Urothelium cell line (cell line): ENCODE measurements at regions not wholly inside any gene's neighbourhood (a gene's known extent, or its start where the extent isn't known, plus 50 kb on each side); places are given as distances from the start of the nearest gene placed in this dataset.
"Not testable (repeated sequence)": the region's sequence is repeated elsewhere in the genome, so short reads cannot be mapped to it uniquely, and the experiment has no call there.

Experiments used
- DNase-seq: peaks from one replicate; pipeline ENCODE4 v3.0.0; 2011; ENCODE audit warnings: low spot score, mixed read lengths
- FAIRE-seq: peaks from 2 replicates; lab custom pipeline; 2011; peaks lifted over from hg19 to GRCh38; lab: Jason Lieb, UNC

GRCh38 chr9:95391271-95391670, 73.8 kb upstream of the FANCC start:
- DNase-seq, FAIRE-seq: not testable (repeated sequence)

GRCh38 chr9:95389373-95389772, 71.9 kb upstream of the FANCC start:
- DNase-seq (no peak), FAIRE-seq (no peak)

DNA sequence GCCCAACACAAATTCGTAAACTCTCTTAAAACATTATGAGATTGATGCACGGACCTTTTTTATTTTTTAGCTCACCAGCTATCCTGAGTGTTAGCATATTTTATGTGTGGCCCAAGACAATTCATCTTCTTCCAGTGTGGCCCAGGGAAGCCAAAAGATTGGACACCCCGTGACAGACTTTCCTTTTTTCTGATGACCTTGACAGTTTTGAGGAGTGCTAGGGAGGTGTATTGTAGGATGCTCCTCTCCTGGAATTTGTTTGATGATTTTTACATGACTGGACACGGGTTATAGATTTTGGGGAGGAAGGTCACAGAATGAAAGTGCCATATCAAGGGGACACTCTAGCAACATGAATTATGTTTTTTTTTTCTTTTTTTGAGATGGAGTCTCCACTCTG, 69.3 kb upstream of the FANCC start:
- DNase-seq (no peak), FAIRE-seq (no peak)

- no peak for DNase-seq
- FAIRE-seq, result no peak
These were observed 68.0 kb upstream of the FANCC start for GRCh38 chr9:95385521-95385920.

GRCh38 chr9:95383845-95384244, 66.3 kb upstream of the FANCC start:
- DNase-seq (peak; percentile 30), FAIRE-seq (no peak)

GRCh38 chr9:95383185-95383676, 65.7 kb upstream of the FANCC start:
- no peak for FAIRE-seq

GRCh38 chr9:95382433-95382832, 64.9 kb upstream of the FANCC start:
- FAIRE-seq (no peak), DNase-seq (peak; percentile 50)

More at GRCh38 chr9:95383185-95383676, 65.7 kb upstream of the FANCC start:
- peak; percentile 55 for DNase-seq

- no peak for FAIRE-seq
- DNase-seq, result peak; percentile 43
These were observed 63.7 kb upstream of the FANCC start for GRCh38 chr9:95381221-95381620.

DNA sequence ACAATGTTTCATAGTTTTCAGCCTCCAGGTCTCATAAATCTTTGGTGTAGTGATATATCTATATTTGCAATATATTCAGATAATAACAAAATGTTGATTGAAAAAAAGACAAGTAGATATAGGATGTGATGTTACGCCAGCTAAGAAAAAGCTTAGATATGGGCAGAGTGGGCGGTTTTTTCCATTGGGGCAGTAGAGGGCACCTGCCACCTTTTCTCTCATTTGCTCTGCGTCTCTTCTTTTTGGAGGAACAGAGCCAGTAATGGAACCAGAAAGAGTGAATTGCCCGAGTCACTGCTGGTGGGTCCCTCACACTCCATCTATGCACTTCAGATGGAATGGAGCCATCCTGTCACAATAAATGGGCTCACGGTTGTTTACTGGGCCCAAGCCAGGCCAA, 62.1 kb upstream of the FANCC start:
- FAIRE-seq, result no peak
- no peak for DNase-seq

GRCh38 chr9:95373782-95374487, 56.4 kb upstream of the FANCC start:
- DNase-seq (no peak), FAIRE-seq (no peak)

GRCh38 chr9:95373069-95373681, 55.7 kb upstream of the FANCC start:
- DNase-seq (peak; percentile 77), FAIRE-seq (no peak)

GRCh38 chr9:95370064-95370463, 52.6 kb upstream of the FANCC start:
- DNase-seq (no peak), FAIRE-seq (no peak)

DNA sequence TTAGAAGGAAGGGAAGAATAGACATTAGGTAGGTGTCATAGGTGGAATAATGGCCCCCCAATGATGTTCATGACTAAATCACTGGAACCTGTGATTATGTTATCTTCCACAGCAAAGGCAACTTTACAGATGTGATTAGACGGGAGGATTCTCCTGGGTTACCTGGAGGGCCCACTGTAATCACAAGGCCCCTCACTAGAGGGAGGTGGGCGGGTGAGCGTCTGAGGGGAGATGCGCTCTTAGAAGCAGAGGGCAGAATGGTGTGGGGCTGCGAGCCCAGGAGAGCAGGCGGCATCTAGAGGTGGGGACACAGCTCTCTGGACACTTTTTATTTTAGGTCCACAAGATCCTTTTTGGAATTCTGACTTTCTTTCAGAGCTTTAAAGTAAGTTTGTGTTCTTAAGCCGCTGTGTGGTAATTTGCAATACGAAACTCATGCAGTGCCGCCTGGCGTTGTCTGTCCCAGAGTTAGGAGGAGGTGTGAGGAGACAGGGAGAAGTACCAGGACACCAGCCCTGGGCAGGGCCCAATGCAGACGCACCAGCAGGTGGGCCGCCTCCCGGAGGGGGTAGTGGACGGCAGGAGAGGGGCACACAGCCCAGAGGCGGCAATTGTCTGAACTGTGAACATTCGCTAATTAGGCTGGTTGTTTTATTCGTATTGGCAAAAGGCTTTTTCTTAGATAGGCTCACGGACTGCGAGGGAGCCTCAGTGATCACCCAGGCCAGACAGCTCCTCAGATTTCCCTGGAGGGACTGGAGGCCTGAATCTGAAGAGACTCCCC, 51.1 kb upstream of the FANCC start:
- no peak for DNase-seq
- FAIRE-seq, result no peak
